Lower leg skin (tissue), 4 donors: ENCODE measurements at regions not wholly inside any gene's neighbourhood (a gene's known extent, or its start where the extent isn't known, plus 50 kb on each side); places are given as distances from the start of the nearest gene placed in this dataset.

Experiments used
- DNase-seq, 2 donors: peaks; one replicate each; pipeline ENCODE4 v3.0.0-alpha.2; 2019; ENCODE audit warnings: low spot score in 2 of 2
- H3K4me3 ChIP-seq: fragments of 200-600 bp; sonication (generic); 2 replicates; pipeline ENCODE4 v1.5.1; 2017; ENCODE audit warnings: mild to moderate bottlenecking, low read depth; ENCODE audit not compliant: poor library complexity, severe bottlenecking
- CTCF ChIP-seq, 3 donors: fragments of 450-650 bp; IDR thresholded peaks; one replicate each; pipeline ENCODE4 v1.5.1; 2016; ENCODE audit warnings: antibody characterized with exemption in 3 of 3, mild to moderate bottlenecking in 3 of 3, moderate library complexity in 2 of 3
- POLR2A ChIP-seq, 2 donors: fragments of 450-650 bp; IDR thresholded peaks; one replicate each; pipeline ENCODE4 v1.6.1; 2016 to 2017; ENCODE audit warnings: antibody characterized with exemption in 2 of 2, mild to moderate bottlenecking in 1 of 2, moderate library complexity in 1 of 2
- WGBS, 2 donors: methylation state at CpG; one replicate each; pipeline ENCODE4 v1.1.5; 2018; 5-methylcytosine and 5-hydroxymethylcytosine counted together
- intact Hi-C: fragments of 100-400 bp; cut with DNase I; formaldehyde crosslinking; loops from one replicate; pipeline ENCODE4 v1.15.0; 2023; ENCODE audit warnings: low total_unique reads

- intact Hi-C loops, result no loop called here
- no peak for TF ChIP-seq CTCF (IDR thresholded peaks at IDR 0.05)
- TF ChIP-seq POLR2A (IDR thresholded peaks at IDR 0.05), result no peak
- H3K4me3 ChIP-seq, result no peak overlapping the region
- WGBS, 2 donors, result 83 to 87% methylated on average over 1 of the region's 1 CpG
- no peak for DNase-seq
Measured at GRCh38 chr5:163821142-163821541, 315.7 kb downstream of the MAT2B start.

- TF ChIP-seq POLR2A (IDR thresholded peaks at IDR 0.05), result no peak
- TF ChIP-seq CTCF (IDR thresholded peaks at IDR 0.05), result no peak
- 71 to 81% methylated on average over 4 of the region's 4 CpGs for WGBS, 2 donors
- no peak for DNase-seq
- intact Hi-C loops, result no loop called here
- no peak overlapping the region for H3K4me3 ChIP-seq
Measured at GRCh38 chr5:163822548-163822947, 317.1 kb downstream of the MAT2B start.

GRCh38 chr5:163825661-163826060 is 320.2 kb downstream of the MAT2B start:
- WGBS, 2 donors, result 48 to 58% methylated on average over 1 of the region's 1 CpG
- TF ChIP-seq CTCF (IDR thresholded peaks at IDR 0.05) (no peak), POLR2A (IDR thresholded peaks at IDR 0.05) (no peak)
- intact Hi-C loops, result no loop called here
- no peak for DNase-seq
- no peak overlapping the region for H3K4me3 ChIP-seq

- intact Hi-C loops, result no loop called here
- no peak overlapping the region for H3K4me3 ChIP-seq
- DNase-seq, result no peak
- 84 to 86% methylated on average over 3 of the region's 3 CpGs for WGBS, 2 donors
- TF ChIP-seq CTCF (IDR thresholded peaks at IDR 0.05) (no peak), POLR2A (IDR thresholded peaks at IDR 0.05) (no peak)
Measured at GRCh38 chr5:163826201-163826600, 320.8 kb downstream of the MAT2B start.

- intact Hi-C loops, result no loop called here
- WGBS, 2 donors, result 80 to 83% methylated on average over 4 of the region's 4 CpGs
- no peak for TF ChIP-seq POLR2A (IDR thresholded peaks at IDR 0.05)
- no peak for TF ChIP-seq CTCF (IDR thresholded peaks at IDR 0.05)
- H3K4me3 ChIP-seq, result no peak overlapping the region
- no peak for DNase-seq
Measured at GRCh38 chr5:163832155-163832554, 326.7 kb downstream of the MAT2B start.

GRCh38 chr5:163838738-163839137 is 333.3 kb downstream of the MAT2B start:
- TF ChIP-seq POLR2A (IDR thresholded peaks at IDR 0.05) (no peak), CTCF (IDR thresholded peaks at IDR 0.05) (no peak)
- DNase-seq, result no peak
- intact Hi-C loops, result no loop called here
- H3K4me3 ChIP-seq, result no peak overlapping the region
- WGBS, 2 donors, result 47 to 92% methylated on average over 1 of the region's 1 CpG
